NCI-H2107 treated with DMSO at 0.1 percent for 48 hours (cell line): ENCODE measurements at regions not wholly inside any gene's neighbourhood (a gene's known extent, or its start where the extent isn't known, plus 50 kb on each side); places are given as distances from the start of the nearest gene placed in this dataset.
A peak's percentile ranks its signal among the peaks of the same experiment; 100 is the strongest.

Experiments used
- DNase-seq: peaks from one replicate; lab custom pipeline; 2025; ENCODE audit not compliant: unreplicated experiment; lab: John Stamatoyannopoulos, UW

DNA sequence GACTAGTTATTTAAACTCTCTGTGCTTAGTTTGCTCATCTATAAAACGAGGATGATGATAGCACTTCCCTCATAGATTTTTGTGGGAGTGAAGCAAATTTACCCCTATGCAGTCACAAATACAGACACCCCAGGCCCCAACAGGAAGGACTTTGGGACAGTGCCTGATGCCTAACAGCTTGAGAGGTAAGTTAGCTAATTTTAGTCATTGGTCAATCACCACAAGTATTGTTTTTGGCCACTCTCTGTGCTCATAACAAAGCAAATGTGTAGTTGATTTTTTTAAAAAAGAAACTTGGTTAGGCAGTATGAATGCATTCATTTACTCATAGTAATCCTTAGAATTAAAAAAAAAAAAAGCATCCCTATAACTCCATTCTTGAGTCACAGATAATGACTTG lies 1590.7 kb upstream of the TENM3 start:
- DNase-seq = no peak

DNA sequence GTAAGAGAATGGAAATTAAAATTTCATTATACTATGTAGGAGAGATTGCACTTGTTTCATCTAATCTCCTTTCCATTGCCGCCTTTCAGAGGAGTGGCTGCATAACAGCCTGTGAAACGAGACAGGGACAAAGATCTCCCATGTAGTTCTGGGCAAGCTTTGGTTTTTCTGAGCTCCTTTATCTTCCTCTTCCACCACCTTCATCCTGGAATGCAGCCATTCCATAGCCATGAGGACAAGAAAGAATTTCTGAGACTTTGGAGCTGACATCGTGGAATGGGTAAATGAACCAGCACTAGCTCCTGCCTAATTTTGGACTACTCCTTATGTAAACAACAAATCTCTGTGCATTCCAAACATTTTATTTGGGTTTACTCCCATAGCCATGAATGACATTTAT lies 1587.3 kb upstream of the TENM3 start:
- DNase-seq = no peak

DNA sequence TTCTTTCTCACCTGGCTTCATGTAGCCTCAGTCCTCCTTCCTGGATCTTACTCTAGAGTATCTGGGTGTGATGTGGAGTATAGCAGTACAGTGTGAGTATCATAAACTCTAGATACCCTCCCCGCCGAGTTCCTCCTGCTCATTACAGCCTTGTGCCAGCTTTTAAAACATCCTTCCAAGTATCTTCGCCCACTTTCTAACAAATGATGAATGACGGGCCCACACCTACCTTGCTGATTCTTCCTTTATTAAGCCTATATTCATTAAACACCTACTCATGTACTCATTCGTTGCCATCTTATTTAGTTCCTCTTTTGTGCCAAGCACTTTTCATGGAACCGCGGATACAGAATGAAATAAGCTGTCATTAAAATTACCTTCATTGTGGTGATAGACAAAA lies 1585.3 kb upstream of the TENM3 start:
- DNase-seq = no peak

DNA sequence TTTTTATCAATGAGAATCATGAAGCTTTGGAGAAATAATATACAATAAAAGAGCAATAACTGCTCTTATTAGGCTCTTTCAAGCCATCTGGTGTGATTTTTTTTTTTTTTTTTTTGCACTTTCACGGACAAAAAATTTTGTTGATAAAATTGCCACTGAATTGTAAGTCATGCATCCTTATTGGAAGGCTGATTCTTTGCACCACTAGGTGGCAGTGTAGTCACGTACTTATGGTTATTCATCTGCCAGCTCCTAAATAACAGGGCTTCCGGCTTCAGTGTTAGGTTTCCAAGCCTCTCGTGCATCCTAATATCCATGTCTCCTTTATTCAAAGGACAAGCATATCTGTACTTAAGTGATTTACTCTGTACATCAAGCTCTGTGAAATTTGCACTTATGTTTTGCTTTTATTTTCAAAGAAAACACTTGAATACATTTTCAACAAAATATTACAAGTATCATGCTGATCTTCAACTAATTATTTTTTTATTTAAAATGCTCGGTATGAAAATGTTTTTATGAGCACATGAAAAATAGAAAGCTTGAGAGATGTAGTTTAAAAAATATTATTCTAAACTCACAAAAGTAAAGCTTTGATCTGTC lies 1578.3 kb upstream of the TENM3 start:
- DNase-seq = peak; percentile 76

DNA sequence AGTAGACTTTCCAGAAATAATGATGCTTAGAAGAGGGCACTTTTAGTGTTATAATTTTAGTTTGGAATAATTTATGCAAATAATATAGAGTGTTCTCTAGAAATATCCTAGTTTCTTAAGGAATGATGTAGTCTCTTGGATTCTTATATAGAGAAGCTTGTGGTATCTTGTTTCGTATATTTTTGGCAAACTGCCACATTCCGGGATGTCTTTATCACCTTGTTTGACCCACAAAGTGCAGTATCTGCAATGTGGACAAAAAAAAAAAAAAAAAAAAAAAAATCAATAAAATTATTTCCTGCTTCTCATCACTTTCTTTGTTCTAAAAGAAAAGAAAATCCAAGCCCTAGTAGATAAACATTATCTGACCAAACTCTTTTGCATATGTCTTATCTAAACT lies 1577.7 kb upstream of the TENM3 start:
- DNase-seq = no peak

DNA sequence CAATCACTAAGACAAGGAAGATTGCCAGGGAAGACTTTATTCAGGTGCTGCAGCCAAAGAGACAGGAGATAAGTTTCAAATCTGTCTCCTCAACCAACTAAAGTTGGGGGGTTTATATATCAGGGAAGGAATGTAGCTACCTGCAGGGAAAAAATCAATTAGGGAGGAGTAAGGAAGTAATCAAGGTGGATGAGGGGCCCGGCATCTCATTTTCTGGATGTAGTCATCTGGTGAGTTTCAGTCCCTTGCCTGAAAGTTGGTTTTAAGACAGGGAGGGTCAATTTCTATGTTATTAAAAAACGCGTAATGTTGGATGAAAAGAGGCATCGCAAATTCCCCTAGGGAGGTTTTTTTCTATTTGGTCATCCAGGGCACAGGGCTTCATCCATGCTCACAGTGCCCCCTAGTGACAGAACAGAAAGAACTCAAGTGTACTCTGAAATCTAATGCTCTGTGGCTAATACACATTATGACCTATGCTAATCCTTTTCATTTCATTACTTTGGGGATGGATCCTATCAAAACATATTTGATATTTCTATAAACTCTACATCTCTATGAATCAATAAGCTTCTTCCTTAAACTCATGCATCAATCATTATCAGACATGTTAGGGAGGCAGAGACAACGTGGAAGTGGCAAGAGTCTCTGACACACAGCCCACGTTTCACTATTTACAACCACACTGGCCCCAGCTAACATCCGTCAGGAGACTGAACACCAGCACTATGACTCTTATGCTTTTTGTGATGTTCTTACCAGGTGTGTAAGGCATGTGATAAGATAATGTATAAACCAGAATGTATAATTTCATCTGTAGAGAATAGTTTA lies 1577.0 kb upstream of the TENM3 start:
- DNase-seq = peak; percentile 61

DNA sequence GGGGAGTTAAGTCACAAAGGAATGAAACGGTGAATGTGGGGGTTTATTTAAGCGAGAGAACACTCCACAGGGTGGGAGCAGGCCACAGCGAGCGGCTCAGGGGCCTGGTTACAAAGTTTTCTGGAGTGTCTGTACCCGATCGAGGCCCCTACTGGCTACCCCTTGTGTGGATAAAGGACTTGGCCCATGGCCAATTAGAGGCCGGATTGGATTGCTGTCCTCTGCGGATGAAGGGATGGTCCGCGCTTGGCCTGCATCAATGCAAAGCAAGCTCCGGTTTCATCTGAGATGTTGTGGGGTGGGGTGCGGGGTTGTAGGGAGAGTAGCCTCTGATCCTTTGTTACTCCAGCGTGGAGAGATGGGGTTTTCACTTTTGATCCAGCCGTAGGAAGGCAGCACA lies 1574.5 kb upstream of the TENM3 start:
- no peak for DNase-seq

DNA sequence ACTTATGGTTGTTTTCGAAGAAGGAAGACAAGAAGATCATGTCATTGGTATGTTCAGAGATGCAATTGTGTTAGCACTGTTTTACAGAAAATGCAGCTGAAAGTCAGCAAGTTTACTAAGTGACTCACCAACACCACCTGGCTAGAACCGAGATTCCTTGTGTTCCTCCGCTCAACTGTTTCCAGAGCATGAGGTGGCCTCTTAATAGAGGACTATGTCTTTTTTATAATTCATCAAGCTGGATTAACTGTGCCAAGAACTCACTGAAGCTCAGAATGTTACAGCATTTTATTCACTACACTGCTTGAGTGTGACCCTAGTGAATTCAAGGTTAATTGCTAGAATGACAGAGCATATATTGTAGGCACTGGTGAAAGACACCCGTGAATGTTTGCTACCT lies 1573.5 kb upstream of the TENM3 start:
- DNase-seq = no peak

DNA sequence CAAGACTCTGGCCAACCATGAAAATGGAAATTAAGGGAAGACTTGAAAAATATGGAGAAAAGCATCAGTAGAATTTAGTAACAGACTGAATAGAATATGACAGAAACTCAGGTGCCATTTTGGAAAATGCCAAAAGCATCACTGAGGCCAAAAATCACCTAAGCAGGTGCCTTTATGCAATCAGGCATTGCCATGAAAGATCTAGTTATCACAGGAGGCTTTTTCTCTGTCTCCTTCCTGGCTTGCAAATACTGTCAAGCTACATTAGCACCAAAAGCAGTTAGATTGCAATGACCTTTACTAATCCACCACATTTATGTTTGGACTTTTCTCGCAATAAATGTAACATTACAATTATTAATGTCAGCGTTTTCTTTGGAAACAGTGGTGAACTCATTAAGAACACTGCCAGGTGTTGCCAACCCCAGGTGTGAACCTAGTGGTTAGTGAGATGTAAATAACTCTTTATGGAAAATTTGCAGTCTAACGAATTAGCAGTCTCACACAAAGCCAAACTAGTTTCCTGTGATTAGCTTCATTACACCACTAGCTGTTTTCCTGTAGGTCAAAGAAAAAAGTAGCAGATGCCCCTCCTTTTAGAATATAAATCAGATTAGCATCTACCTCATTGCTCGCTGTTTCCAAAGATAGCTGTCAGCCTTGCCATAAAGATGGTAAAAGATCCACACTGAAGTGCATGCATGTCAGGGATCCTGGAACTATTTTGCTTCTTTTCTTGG lies 1568.4 kb upstream of the TENM3 start:
- no peak for DNase-seq

DNA sequence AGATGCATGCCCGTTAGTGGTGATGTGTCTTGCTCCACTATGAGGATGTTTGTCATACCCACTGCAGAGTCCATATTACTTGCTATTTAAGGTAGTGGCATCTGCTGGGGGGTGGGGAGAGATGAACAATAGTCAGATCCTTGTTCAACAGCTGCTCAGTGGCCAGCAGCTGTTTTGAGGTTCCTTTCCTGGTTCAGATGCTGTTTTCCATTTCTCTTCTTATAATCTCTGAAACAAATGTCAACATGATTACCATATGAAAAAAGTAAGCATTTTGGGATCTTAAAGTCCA lies 1567.9 kb upstream of the TENM3 start:
- DNase-seq = no peak

DNA sequence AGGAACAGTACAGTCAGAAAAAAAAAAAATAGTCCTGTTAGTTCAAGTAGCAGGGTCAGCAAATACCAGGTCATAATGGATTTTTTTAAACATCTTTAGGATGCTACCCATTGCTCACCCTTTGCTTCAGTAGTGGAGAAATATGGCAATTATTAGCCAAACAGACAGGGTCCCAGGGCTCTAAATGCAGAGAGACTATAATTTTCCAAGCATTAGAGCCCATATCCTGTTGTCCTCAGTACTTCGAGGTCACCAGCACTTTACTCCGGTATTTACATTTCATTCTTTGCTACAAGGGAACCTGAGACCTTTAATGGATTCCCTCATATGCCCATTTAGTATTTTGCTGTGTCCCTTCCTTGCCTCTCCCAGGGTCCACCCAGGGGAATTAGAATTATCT lies 1562.9 kb upstream of the TENM3 start:
- no peak for DNase-seq

DNA sequence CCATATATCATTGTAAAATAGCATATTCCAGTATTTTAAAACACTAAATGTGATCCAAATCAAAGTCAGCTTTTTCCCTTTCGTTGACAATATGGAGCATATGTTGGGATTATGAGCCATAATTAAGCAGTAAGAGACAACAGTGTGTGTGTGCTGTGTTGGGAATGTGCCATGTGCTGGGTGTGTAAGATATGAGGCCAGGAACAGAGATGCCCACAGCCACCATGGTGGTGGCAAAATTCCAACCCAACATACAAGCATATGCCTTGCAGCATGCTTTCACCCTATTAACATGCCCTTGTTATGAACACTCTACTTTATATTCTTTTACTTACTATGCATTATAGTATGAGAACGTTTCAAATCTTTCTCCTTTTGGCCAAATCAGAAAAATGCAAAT lies 1560.4 kb upstream of the TENM3 start:
- DNase-seq = no peak

DNA sequence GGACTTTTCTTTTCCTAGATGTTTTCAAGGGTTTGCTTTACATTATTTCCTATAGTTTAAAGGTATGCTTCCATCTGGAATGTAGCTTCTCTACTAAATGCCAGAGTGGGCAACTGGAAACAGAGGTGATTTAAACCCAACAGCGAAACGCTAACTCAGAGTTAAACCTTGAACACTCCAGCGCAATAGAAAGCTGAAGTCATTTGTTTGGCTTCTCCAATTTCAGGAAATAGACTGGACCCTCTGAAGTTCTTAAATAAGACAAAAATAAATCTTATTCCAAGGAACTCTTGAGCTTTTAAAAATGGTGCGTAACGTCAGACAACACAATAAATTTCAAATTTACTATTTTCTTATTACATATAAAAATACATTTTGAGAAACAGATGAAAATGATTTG lies 1560.0 kb upstream of the TENM3 start:
- no peak for DNase-seq

DNA sequence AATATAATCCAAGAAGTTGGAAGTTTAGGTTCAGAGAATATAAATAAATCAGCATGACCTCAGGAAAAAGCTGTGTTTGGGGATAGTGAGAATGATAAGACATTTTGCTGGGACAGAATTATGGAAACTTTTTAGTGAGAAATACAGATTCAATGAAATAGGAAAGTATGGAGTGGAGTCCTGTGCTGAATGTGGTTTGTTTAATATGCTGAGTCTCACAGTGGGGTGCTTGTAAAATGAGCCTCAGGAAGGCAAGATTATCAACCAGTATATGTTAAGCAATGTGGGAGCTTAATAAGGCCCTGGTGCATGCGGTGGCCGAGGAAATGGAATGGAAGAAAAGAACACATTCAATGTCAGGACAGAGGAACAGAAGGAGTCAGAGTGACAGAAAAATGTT lies 1554.7 kb upstream of the TENM3 start:
- DNase-seq = no peak

DNA sequence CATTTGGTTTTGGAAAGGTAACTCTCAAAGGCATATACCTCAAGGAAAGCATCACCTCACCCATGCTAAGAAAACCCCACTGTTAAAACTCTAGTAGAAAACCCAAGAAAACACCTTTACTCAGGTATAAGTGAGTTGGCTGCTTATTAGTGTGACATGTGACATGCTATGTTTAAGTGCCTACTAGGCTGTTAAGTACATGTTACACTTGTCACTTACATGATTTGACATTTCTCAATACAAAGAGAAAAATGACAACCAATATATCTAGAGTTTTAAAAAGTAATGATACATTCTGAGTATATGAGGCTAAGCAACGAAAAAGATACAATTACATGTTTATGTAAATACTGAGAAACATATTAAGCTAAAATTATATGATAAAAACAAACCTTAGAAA lies 1548.3 kb upstream of the TENM3 start:
- no peak for DNase-seq

DNA sequence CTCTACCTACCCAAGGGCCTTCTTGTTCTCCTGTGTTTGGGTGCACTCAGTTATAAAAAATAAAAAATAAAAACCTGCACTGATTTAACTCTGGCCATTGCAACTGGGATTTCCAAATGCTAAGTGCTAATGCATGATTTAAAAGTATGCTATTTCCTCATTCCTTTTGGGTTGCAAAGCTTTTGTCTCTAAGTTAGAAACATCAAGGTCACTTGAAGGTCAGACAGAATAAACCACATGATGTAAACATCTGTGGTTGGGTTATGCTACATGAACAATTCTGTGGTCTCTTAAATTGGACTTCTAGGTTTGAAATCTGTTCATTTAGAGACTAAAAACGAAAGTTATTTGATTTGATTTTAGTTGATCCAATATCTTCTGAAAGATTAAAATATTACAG lies 1547.4 kb upstream of the TENM3 start:
- DNase-seq = no peak

DNA sequence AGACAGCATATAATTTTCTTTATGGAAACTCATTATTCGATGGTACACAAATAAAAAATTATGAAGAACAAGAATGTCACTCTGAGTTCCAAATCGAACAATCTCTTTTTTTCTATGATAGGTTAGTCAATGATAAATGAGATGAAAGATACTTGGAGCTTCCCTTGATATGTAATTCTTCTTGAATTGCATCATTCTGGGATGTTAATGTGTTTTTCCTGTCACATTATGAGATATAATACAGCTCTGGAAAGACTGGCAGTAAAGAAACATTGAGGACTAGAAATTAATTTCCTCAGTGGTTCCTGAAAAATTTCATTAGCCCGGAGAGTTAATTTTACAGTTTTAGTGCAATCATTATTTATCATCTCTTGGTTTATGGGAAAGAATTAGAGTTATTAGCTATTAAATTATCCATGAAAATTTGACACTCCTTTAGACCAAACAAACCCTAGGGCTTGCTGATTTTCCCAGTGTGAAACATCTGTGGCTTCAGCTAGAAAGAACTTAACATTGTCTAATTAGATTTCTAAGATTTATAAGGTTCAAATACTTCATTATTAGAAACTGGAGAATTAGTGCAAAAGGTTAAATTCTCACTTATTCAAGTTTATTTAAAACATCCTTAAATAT lies 1546.6 kb upstream of the TENM3 start:
- DNase-seq = no peak

DNA sequence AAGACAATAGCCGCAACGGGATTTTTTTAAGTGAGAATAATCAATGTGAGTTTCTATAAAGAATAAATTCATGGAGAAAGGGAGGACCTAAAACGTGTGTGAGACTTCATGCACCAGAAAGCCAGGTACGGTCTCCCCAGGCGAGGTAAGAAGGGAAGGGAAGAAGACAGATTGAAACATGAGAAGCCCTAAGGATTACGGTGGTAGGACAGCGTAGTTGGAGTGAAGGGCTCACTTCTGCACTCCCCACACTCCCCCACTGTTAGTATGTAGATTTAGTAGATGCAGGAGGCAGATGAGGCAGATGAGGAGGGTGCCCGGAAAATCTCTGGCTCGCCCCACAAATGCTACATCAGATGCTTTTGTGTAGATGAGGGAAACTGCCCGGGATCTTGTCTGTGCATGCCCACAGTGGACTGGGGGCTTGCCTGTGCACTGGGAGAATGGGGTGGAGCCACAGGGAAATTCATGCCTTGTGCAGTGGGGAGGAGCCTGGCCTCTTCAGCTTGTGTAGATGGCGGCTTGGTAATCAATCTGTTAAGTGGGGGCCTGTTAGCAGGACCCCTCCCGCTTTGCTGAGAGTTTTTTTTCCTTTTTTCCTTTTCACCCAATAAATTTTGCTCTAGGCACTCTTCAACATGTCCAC lies 1544.5 kb upstream of the TENM3 start:
- DNase-seq = no peak

DNA sequence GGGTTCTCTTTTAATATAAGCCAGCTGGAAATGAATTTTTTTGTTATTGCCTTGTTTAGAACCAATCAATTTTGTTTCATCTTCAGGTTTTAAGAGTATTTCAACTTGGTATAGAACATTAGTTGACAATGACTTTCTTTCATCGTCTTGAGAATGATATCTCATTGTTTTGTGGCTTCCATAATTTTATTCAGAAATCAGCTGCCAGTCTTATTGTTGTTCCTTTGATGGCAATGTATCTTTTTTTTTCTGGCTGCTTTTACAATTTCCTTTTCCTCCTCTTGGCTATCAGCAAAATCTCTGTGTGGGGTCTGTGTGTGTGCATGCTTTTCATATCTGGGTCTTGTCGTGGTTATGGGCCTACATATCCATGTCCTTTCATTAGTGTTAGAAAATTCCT lies 1536.4 kb upstream of the TENM3 start:
- no peak for DNase-seq

DNA sequence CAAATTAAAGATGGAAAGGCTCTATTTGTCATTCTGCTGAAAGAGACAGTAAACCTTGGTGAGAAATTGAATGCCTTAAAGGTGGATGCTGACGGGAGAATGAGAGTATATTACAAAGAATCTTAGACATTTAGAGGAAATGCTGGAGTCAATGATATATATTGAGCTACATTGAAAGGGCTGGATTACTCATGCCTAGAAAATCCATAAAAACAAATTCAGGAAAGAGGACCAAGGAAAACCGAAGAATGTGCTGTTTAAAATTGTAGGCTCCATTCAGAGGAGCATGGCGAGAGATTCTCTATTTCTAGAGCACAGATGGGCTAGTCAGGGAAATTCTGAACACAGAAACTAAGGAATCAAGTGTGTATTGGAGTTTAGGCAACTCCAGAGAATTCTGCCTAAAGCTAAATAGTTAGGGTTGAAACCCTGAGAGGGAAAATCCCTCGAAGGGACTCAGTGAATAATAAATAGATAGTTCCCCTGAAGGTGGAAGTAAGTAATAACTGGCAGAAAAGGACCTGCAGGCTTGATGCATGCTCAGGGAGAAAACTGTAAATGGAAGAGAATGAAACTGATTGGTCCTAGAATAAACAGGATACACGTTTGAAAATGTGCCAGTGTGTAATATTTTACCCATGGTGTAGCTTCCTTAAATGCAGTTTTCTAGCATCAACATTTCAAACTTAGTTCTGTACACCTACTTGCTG lies 1532.4 kb upstream of the TENM3 start:
- DNase-seq = no peak

DNA sequence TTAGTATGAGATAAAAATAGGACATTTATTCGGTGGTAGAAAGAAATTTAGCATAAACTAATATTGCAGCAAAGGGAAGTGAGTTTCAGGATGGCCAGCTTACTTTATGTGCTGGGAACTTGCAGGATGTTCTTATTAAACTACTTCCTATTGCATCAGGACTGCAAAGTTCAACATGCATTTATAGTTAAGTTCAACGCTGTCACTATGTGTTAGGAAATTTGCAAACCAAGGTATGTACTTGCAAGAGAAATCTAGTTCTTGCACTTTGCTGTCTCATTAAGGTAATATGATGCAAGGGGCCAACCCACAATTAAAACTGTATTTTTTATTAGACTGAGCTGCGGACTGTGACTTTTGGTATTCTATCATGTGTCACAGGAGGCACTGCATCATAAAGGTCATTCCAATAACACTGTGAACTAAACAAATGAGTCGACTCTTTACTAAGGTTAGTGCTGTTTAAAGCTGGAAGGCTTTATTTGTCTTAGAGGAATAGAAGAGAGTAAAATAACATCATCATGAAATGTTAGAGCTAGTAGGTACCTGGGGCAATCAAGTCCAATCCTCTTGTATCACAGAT lies 1525.7 kb upstream of the TENM3 start:
- DNase-seq = no peak
